ENCODE measurements at regions not wholly inside any gene's neighbourhood (a gene's known extent, or its start where the extent isn't known, plus 50 kb on each side); places are given as distances from the start of the nearest gene placed in this dataset.

GRCh38 chr2:7724336-7724735, 807.1 kb downstream of the RNF144A start:
- DNase-seq: no peak
- Mint-ChIP-seq H3K9me3 (ENCODE audit: unreplicated experiment) (no peaks in the 10 kb centered on the region), H3K4me3 (ENCODE audit: unreplicated experiment) (no peak overlapping the region), H3K27me3 (ENCODE audit: unreplicated experiment) (no peaks in the 10 kb centered on the region), H3K36me3 (ENCODE audit: unreplicated experiment) (no peaks in the 10 kb centered on the region), H3K4me1 (ENCODE audit: low read depth, unreplicated experiment) (peaks cover 3% of the 10 kb centered on the region), H3K27ac (ENCODE audit: unreplicated experiment) (no peak overlapping the region)
- TF ChIP-seq, protein P1, sequence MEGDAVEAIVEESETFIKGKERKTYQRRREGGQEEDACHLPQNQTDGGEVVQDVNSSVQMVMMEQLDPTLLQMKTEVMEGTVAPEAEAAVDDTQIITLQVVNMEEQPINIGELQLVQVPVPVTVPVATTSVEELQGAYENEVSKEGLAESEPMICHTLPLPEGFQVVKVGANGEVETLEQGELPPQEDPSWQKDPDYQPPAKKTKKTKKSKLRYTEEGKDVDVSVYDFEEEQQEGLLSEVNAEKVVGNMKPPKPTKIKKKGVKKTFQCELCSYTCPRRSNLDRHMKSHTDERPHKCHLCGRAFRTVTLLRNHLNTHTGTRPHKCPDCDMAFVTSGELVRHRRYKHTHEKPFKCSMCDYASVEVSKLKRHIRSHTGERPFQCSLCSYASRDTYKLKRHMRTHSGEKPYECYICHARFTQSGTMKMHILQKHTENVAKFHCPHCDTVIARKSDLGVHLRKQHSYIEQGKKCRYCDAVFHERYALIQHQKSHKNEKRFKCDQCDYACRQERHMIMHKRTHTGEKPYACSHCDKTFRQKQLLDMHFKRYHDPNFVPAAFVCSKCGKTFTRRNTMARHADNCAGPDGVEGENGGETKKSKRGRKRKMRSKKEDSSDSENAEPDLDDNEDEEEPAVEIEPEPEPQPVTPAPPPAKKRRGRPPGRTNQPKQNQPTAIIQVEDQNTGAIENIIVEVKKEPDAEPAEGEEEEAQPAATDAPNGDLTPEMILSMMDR (IDR thresholded peaks at IDR 0.05; ENCODE audit: partially characterized antibody, unreplicated experiment): no peak

GRCh38 chr2:7725171-7725849, 808.1 kb downstream of the RNF144A start:
- Mint-ChIP-seq H3K36me3 (ENCODE audit: unreplicated experiment) (no peaks in the 10 kb centered on the region), H3K4me1 (ENCODE audit: low read depth, unreplicated experiment) (peaks cover 3% of the 10 kb centered on the region), H3K27me3 (ENCODE audit: unreplicated experiment) (no peaks in the 10 kb centered on the region), H3K27ac (ENCODE audit: unreplicated experiment) (no peak overlapping the region), H3K4me3 (ENCODE audit: unreplicated experiment) (no peak overlapping the region), H3K9me3 (ENCODE audit: unreplicated experiment) (no peaks in the 10 kb centered on the region)
- TF ChIP-seq, protein P1 (IDR thresholded peaks at IDR 0.05; ENCODE audit: partially characterized antibody, unreplicated experiment): no peak
- DNase-seq: no peak

DNA sequence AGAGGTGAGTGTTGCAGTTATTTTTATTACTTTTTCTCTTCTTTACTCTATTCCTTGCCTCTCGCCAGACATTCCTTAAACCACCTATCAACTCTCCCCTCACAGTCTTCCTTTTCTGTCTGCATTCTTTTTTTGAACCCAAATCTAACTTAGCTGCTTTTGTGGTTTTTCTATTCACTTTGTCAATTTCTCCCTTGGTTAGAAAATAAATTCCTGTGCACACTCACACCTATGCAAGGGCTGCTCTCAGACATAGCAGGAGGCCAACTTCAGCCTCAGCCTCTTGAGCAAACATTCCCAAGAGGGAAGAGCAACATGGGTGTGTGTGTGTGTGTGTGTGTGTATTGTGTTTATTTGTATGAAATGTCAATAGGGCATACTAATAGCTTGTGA, 808.6 kb downstream of the RNF144A start:
- Mint-ChIP-seq H3K4me1 (ENCODE audit: low read depth, unreplicated experiment) (peaks cover 3% of the 10 kb centered on the region), H3K4me3 (ENCODE audit: unreplicated experiment) (no peak overlapping the region), H3K9me3 (ENCODE audit: unreplicated experiment) (no peaks in the 10 kb centered on the region), H3K36me3 (ENCODE audit: unreplicated experiment) (no peaks in the 10 kb centered on the region), H3K27me3 (ENCODE audit: unreplicated experiment) (no peaks in the 10 kb centered on the region), H3K27ac (ENCODE audit: unreplicated experiment) (no peak overlapping the region)
- DNase-seq: no peak
- TF ChIP-seq, protein P1 (IDR thresholded peaks at IDR 0.05; ENCODE audit: partially characterized antibody, unreplicated experiment): no peak

DNA sequence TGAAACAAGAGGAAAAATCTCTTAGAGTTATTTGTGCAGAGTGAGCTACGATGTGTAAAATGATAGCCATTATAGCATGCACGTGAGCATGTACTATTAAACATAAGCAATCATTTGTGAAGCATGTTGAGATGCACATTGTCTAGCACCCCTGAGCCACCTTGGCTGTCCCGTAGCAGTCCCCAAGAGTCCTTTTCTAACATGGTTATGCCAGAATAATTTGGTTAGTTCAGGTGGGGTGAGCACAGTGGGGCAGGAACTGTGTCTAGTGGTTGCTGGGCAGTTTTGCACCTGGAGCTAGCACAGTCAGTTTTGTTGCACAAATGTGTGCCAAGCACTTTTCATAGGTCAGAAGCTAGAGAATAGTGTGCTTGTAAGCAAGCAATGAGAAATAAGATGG, 809.8 kb downstream of the RNF144A start:
- TF ChIP-seq, protein P1 (IDR thresholded peaks at IDR 0.05; ENCODE audit: partially characterized antibody, unreplicated experiment): no peak

GRCh38 chr2:7728388-7728787, 811.2 kb downstream of the RNF144A start:
- H3K36me3 Mint-ChIP-seq (ENCODE audit: unreplicated experiment): no peaks in the 10 kb centered on the region
- no peak overlapping the region for H3K4me3 Mint-ChIP-seq (ENCODE audit: unreplicated experiment)
- no peak for DNase-seq
- TF ChIP-seq, protein P1 (IDR thresholded peaks at IDR 0.05; ENCODE audit: partially characterized antibody, unreplicated experiment): no peak
- no peak overlapping the region for H3K27ac Mint-ChIP-seq (ENCODE audit: unreplicated experiment)
- H3K27me3 Mint-ChIP-seq (ENCODE audit: unreplicated experiment): no peaks in the 10 kb centered on the region
- no peaks in the 10 kb centered on the region for H3K9me3 Mint-ChIP-seq (ENCODE audit: unreplicated experiment)
- no peaks in the 10 kb centered on the region for H3K4me1 Mint-ChIP-seq (ENCODE audit: low read depth, unreplicated experiment)

More for the DNA sequence above, 809.8 kb downstream of the RNF144A start:
- H3K4me3 Mint-ChIP-seq (ENCODE audit: unreplicated experiment): no peak overlapping the region
- DNase-seq: no peak
- no peaks in the 10 kb centered on the region for H3K27me3 Mint-ChIP-seq (ENCODE audit: unreplicated experiment)
- no peaks in the 10 kb centered on the region for H3K9me3 Mint-ChIP-seq (ENCODE audit: unreplicated experiment)
- H3K27ac Mint-ChIP-seq (ENCODE audit: unreplicated experiment): no peak overlapping the region
- H3K36me3 Mint-ChIP-seq (ENCODE audit: unreplicated experiment): no peaks in the 10 kb centered on the region
- H3K4me1 Mint-ChIP-seq (ENCODE audit: low read depth, unreplicated experiment): no peaks in the 10 kb centered on the region
